HG03045 (cell line): ENCODE measurements at regions not wholly inside any gene's neighbourhood (a gene's known extent, or its start where the extent isn't known, plus 50 kb on each side); places are given as distances from the start of the nearest gene placed in this dataset.

Experiments
- ATAC-seq: cut with Tn5 transposase; IDR thresholded peaks from one replicate; pipeline ENCODE4 v1.9.1; 2021; ENCODE audit warnings: mild to moderate bottlenecking, moderate library complexity; ENCODE audit not compliant: unreplicated experiment

DNA sequence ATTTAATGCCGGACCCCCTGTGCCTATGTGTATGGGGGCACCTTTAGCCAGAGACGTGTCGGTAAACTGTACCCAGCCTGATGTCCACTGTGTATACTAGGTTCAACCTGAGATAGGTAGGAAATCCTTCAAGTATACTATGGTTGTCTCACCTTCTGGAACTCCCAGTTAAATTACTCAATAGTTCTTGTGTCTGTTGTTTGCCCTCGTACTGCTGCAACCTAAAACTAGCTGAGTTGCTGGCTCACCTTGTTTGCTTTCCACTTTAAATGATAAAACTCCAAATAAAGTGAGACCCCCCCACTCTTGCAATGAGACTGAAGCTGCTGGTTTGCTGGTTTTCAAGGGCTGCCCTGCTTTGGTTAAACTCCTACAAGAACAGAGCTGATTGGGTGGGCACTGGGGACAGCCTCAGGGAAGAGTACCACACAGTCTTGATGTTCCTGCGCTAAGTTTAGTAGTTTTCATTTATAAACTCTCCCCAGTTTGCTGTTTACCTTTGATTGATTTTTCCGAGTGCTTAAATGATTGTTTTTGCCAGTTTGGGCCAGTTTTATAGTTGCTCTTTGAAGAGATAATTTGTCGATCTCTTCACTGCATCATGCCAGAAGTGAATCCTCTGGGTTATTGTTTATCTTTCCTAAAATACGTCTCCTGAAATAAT lies 1281.8 kb upstream of the MAP3K7 start:
- no peak for ATAC-seq

DNA sequence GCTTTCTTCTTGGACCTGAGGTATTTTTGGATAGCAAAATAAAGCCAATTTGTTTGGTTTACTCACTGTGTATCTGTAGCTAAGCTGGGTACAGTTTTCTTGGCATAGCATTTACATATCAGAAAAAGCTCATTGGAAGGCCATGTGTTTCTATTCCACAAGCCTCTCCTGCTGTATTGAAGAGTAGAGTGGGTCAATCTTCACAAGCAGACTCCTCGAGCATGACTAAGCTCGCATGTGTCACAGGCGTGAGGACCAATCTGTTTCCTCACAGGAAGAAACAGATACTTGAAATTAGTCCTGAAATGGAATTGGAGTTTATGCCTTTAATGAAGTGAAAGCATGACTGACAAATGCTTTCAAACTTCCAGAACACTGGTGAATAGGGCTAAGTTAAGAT lies 1279.0 kb upstream of the MAP3K7 start:
- ATAC-seq, result no peak

DNA sequence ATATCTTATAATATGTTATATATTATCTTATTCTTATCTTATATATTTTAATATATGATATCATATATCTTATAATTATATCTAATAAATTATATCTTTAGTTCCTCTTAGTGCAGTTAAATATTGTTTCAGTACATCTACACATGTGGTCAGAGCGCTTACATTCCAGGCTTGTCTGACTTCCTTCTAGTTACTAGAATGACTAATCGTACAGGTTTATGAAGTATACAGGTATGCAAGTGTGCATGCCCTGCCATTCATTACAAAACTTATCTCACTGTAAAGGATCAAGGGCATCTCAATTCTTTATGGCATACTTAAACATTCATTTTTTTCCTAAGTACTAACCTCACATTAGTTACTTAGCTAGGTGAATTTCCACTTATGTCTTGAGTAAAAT lies 1278.0 kb upstream of the MAP3K7 start:
- ATAC-seq, result no peak

DNA sequence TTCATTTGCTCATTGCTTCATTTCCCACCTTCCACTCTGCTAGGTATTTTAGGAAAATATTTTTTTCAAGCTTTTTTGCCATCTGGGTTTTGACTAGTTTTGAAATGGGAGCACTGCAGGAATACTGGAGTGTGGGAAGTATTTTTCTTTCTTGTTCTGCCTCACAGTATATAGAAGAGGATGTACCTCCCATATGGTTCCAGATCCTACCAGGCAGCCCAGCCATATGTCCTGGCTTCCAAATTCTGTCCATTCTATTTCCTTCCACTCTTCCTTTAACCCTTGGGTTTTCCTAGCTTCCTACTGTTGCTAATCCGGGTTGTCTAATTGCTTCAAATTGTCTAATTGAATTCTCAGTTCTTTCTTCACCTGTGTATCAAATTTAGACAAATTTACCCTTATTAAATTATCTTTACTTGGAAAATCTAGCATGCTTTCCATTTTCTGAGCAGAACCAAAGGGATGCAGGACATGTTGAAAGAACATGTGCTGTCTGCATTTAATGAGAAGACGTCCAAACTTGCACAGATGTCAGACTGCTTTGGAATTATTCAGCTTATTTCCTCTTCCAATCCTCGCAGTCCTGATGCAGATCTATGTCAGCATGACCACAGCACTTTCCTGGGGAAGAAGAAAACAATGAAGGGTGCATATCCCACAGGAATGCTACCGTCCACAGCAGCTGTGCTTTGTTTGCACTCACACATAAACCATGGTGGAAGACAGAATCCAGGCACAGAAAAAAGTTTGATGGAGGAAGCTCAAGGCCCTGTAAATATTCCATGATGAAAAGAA lies 1273.9 kb upstream of the MAP3K7 start:
- no peak for ATAC-seq

DNA sequence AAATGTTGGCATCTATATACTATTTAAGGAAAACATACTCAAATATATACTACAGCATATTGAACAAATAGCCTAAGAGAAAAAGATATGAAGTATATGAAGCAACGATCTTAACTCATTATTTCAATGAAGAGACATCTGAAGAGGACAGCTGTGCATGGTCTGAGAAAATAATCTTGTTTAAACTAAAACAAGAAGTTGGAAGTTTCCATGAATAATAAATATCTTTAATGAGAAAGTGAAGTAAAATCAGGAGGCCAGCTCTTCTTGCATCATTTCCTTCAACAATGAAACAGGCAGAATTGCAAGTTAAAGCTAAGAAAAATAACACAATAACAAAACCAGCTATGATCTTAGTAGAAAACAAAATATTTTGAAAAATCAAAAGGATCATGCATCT lies 1265.4 kb upstream of the MAP3K7 start:
- ATAC-seq, result no peak

DNA sequence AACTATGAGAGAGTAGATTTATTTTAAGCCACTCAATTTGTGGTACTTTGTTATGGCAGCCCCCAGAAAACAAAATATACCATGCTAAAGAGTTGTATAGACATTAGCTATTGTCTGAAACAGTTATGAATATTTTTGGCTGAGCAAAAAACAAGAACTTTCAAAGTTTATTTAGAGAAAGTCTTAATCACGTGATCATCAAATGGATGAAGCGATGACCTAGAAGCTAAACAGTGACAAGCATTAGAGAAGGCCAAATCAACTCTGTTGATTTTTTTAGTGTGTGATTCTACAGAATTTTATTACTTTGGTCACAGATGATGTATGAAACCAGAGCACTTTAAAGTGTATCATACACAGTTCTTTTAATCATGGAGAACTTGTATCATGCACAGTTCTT lies 1247.9 kb upstream of the MAP3K7 start:
- no peak for ATAC-seq

DNA sequence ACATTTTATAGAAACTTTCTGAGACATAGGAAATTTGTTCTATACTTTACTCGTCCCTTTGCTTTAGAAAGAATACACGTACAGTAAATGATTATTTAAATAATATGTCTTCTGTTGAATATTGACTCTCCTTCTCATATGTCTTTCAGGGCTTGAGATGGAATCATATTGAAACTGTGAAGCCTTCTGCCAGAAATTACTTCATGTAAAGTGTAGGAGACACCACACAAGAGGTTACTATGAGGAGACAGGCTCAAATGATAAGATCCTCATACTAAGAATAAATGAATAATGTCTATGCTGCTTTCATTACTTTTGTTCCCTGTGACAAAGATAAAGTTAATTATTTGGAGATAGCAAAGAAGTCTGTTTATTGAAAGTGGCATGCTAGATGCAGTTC lies 1240.3 kb upstream of the MAP3K7 start:
- no peak for ATAC-seq

DNA sequence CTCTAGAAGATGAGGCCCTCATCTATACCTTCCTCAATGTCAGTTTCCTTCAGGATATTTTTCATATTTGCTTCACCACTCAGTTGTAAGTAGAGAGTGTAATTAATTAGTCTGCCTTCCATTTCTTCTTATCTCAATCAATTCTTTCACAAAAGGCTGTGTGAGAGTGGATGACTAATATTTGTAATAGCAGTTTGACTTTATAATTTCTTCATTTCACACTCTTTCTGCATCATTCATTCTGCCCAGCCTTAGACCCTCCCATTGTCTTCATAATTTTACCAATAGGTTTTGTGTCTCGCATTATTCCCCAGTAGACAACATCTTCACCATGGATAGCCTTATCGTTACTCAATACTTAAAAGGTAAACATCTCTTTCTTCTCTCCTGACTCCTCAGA lies 1239.3 kb upstream of the MAP3K7 start:
- no peak for ATAC-seq

DNA sequence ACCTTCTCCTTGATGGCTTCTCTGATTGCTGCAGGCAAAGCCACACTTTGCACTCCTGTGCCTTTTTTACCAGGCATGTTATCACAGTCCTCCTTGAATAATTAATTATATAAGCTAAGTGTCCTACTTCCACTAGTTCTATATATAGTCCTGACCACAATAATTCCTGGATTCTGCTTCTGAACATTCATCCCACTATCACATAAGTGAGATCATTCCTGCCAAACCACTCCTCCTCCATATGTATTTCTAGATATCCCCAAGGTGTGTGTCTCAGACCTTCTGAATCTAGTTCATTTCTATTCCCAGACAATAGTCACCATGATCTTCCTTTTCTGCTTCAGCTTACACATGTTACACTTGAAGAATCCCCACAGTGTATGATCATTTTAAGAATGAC lies 1237.5 kb upstream of the MAP3K7 start:
- no peak for ATAC-seq

DNA sequence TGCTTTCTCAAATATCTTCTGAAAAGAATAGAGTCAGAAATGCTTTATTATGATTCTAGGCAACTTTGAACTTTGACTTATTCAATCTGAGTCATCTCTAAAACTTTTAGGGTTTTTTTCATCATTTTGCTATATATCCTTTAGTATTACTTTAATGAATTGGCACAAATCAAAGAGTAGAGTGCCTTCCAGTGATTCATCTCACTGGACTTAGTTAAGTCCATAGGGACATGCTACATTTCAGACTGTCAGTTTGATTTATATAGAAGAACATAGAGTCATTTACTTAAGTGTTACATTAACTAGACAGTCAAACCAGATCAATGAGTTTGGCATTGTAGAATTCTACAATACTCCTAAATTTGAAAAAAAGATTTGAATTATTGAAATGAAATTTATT lies 1235.7 kb upstream of the MAP3K7 start:
- ATAC-seq, result no peak

DNA sequence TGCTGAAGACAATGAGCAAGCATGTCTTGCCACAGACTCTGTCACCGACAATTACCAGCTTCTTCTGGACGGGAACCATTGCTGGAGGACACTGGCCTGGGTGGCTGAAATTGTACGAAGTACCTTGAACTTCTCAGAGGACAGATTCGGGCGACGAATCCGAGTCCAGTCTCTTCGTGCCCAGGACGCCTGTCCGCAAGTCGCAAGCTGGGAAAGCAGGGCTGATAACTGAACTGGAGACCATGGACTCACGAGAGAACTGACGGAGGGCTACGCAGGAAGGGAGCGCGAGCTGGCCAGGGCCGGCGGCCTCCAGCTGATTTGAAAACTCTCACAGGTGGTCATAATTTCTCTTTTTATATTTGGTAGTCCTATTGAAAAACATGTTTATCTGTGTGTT lies 1229.5 kb upstream of the MAP3K7 start:
- ATAC-seq, result no peak

DNA sequence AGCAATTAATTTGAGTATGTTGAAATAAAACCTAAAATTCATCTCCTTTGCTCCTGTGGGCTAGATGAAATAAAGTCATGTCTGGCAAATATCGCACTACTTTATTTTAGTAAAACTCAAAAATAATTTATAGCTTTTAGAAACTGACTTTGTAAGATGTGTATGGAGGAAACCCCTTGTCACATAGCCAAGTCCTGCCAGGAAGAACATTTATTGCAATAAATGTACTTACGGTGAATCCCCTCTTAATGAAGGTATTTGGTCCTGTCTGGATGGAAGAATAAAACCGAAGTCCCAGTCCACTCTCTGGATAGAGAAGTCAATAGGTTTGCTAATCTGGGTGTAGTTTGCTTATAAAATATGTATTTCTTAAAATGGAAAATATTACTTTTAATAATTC lies 1226.8 kb upstream of the MAP3K7 start:
- no peak for ATAC-seq

DNA sequence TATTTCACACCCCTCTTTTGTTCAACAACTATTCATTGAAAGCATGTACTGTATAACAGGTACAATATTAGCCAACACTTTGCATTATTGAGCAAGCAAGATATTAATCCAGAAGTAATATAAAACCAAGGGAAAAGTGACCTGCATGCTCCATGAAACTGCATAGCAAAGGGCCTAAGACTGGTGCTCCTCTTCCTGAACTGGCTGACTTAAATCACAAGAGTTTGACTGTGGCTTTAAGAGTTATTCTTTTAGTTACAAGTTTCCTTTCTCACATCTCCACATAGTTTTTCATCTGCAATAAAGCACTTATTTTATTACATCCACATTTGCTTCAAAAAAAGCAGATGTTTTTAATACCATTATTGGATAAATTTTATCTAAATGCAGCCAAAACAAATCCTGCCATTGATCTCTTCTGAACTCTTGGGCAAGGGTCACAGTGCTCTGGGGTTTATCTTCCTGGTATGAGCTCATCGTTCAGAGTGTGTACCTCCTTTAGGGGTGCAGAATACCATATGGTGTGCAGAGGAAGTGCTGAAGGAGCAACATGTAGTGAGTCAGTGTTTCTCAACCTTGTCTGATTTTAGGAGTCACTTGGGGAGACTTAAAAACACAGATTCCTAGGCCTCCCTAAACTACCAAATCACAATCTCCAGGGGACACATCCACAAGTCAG lies 1225.9 kb upstream of the MAP3K7 start:
- ATAC-seq, result no peak

DNA sequence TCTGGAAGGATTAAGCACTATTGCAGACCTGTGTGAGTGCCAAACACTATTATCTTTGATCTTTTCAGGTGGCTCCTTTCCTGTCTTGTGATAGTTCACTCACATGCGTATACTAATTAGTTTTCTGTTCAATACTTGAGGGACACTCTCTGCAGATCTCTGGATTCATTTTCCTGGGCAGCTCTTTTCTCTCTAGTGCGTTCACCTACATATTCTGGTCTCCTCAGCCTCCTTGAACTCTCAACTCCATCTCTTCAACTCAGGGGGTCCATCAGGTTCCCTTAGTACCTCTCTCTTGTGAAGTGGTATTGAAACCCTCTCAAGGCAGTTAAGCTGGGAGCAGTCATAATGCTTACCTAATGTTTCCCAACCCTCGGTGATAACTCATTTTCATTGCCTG lies 1218.1 kb upstream of the MAP3K7 start:
- no peak for ATAC-seq

DNA sequence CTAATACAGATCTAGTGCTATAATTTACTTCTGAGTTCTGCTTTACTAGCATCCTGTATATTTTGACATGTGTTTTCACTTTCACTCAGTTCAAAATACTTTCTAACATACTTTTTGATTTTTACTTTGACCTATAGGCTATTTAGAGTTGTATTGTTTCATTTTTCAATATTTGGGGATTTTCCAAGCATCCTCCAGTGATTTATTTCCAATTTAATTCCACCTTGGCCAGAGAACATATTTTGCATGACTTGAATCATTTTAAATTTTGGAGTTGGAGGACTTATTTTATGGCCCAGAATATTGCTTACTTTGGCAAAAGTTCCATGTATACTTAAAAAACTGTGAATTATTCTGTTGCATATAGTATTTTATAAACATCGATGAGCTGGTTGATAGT lies 1215.6 kb upstream of the MAP3K7 start:
- no peak for ATAC-seq

DNA sequence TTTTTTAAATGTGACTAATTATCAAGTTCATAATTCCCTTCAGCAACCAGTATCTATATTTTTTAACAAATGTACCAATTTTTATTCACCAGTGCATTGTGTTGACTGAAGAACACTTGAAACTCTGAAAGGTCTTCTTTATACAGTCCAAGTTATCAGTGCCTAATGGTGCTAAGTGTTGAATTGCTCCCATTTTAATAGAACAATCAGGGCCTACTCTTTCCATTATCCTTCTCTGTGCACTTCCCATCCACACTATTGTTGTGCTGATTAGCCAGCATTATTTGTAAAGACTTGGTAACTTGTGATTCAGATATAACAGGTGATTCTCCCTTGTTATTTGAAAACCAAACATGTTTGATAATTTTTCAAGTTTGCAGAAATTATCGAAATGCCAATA lies 1209.7 kb upstream of the MAP3K7 start:
- ATAC-seq, result no peak

DNA sequence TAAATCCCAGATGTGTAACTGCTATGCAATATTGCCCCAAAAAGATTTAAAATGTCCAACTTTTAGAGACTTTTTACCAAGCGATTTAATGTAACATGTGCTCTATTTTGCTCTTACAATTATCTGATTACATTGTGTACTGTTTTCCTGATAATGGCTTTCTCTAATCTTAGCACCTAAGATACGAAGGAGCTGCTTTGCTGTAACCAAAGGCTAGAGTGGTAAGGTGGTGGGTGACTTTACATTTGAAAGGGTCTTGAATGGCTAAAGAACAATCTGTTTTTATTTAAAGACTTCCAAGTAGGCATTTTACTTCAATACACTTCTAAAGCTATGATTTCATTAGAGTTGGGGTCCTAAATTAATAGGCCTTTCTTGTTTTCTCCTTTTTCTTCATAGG lies 1201.6 kb upstream of the MAP3K7 start:
- ATAC-seq, result no peak

DNA sequence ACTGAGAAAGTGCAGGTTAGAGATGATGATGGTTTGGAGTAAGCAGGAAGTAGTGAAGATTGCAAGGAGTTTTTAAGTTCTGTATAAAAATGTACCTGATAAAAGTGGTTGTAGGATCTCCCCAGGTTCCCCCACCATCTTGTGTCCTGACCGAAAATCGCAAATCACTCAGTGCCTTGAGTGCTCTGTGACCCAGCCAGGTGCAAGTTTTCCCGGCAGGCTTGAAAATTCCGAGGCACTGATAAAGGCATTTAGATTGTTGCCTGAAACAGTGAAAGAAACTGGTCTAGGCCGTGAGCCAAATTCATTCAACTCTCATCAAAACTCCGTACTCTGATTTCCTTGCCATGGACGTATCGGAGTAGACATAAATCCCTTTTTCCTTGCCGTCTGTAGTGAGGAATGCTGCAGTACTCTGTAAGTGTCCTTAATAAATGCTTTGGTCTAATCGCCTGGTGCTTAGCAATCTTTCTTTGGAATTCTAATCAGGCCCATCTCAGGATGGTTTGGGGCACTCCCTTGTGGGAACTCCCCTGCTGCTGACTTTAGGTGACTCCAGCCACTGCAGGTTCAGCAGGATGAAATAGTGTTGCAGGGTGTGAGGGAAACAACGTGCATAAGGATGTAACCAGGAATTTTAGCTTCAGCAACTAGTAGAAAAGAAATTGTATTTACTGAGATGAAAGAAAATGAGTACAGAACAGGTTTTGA lies 1199.8 kb upstream of the MAP3K7 start:
- no peak for ATAC-seq

DNA sequence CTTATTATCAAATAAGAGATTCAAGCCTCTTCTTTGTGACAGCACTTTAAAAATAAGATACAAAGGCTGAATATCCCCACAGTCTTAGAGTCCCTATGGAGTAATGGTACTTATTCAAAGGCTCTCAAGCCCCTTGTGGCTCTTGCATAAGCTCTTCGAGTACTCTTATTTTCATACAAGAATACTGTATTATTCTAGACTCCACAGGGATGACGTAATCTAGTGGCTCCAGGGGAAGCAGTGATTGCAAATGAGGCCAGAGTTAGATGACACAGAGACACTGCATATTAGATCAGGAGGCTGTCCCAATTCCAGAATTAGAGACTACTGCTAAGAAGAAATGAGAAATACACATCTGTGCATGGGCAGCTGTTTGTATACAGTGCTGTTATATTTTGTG lies 1195.9 kb upstream of the MAP3K7 start:
- ATAC-seq, result no peak

DNA sequence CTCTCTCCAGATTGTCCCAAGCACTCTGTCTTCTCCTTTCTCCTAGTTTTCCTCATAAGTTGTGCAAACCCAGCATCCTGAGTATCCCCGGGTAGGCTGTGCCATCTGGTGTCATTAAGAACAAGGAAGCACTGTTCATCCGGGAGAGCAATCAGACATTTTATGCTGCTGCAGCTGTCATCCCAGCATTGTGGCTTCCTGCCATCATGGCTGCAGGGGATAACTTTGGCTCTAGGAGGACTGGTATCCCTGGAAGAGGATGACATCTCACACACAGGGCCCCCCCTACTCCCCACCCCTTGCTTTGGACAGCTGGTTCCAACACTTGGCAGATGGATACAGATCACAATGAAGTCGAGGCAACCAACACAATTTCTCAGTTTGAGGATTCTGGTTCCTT lies 1195.1 kb upstream of the MAP3K7 start:
- no peak for ATAC-seq

DNA sequence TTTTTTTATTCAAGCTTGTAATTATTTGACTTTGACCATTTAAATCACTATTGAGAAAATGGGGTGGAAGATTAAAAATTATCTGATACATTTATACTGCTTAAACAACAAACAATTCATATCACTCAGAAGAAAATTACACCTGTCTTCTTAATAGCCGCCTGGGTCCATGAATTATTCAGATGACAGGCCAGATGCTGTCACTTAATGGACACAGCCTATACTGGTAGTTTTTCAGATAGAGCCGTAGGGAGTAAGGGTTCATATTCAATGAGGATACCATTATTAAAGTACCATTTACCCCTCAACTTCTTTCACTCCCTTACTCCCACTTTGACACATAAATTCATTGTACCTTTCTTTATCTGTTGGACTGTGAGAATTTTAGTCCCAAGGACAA lies 1193.4 kb upstream of the MAP3K7 start:
- ATAC-seq, result no peak

DNA sequence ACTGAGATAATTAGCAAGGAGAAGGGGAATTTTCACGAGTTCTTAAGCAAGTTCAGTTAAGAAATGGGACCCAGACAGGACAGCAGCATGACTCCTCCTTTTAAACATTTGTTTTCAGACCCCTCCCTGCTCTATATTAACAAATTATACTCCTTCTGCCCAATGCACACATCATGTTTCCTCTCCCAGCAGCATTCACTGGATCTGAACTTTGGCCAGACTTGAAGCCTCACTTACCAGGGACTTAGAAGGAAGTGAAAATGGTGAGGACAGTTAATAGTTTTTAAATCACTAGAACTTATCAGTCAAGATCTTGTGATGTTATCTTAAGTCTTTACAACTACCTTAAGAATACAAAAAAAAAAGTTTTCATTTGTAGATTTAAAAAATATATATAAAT lies 1174.7 kb upstream of the MAP3K7 start:
- ATAC-seq, result no peak
